ENCODE measurements at regions not wholly inside any gene's neighbourhood (a gene's known extent, or its start where the extent isn't known, plus 50 kb on each side); places are given as distances from the start of the nearest gene placed in this dataset.

DNA sequence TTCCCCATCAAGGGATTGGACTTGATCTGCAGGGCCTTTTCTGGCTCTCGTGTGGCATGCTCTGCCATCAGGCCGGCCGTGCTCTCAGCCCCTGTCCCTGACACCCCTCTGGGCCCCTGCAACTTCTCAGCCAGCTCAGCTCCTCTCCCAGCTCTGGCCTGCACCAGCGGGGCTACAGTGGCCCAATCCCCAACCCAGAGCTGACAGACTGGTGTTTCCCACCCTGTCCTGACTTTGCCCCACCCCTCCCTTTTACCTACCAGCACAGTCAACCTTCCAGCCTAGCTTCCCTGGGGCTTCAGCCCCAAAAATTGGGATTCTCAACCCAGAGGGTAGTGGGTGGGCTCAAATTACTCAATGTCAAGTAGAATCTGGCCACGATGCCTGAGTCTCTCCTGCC, 149.3 kb downstream of the SYF2 start:
- Histone ChIP-seq H3K36me3 (ENCODE audit: control insufficient read depth in 2 of 2, insufficient read depth in 2 of 2, low read length in 2 of 2) (no peaks in the 10 kb centered on the region), H3K9me3 (ENCODE audit: control insufficient read depth in 2 of 2, low read length in 2 of 2) (no peaks in the 10 kb centered on the region), H3K4me3 (ENCODE audit: low read length in 2 of 2) (no peak overlapping the region), H3K4me1 (ENCODE audit: control insufficient read depth in 2 of 2, insufficient read depth in 2 of 2, low read length in 2 of 2) (no peaks in the 10 kb centered on the region), H3K9ac (ENCODE audit: low read depth in 1 of 2, low read length in 2 of 2) (no peak overlapping the region), H3K27ac (ENCODE audit: low read depth in 2 of 2, low read length in 2 of 2) (no peak overlapping the region), H3K27me3 (ENCODE audit: control insufficient read depth in 2 of 2, insufficient read depth in 2 of 2, low read length in 2 of 2) (no peaks in the 10 kb centered on the region)

DNA sequence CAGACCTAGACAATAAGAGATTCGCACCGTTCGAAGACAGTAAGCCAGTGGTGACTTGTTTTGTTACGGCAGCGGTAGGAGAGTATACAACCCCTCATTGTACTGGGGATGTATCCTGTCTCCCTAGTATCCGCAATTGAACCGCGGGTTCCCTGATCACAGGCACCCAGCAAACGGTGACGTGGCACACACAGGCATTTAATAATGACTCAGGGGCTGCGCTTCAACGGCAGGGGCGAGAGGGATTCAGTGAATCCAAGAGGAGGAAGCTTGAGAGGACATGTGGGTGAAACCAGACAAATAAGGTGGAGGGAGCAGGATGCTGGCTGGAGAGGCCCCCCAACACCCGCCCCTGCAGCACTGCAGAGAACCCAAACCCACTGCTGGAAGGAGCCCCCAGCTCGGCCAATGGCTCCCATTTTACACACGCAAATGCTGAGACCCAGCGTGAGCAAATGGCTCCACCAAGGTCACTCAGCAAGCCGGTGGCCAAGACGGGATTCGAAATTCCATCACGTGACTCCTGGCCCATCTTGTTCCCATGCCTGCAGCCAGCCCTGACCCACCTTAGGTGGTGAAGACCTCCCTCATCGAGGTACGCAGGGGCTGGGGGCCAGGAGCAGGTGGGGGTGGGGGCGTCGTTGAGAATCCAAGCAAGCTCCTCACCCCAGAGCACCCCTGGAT, 149.9 kb downstream of the SYF2 start:
- Histone ChIP-seq H3K9me3 (ENCODE audit: control insufficient read depth in 2 of 2, low read length in 2 of 2) (no peaks in the 10 kb centered on the region), H3K27ac (ENCODE audit: low read depth in 2 of 2, low read length in 2 of 2) (no peak overlapping the region), H3K9ac (ENCODE audit: low read depth in 1 of 2, low read length in 2 of 2) (no peak overlapping the region), H3K36me3 (ENCODE audit: control insufficient read depth in 2 of 2, insufficient read depth in 2 of 2, low read length in 2 of 2) (no peaks in the 10 kb centered on the region), H3K4me1 (ENCODE audit: control insufficient read depth in 2 of 2, insufficient read depth in 2 of 2, low read length in 2 of 2) (no peaks in the 10 kb centered on the region), H3K4me3 (ENCODE audit: low read length in 2 of 2) (no peak overlapping the region), H3K27me3 (ENCODE audit: control insufficient read depth in 2 of 2, insufficient read depth in 2 of 2, low read length in 2 of 2) (no peaks in the 10 kb centered on the region)

DNA sequence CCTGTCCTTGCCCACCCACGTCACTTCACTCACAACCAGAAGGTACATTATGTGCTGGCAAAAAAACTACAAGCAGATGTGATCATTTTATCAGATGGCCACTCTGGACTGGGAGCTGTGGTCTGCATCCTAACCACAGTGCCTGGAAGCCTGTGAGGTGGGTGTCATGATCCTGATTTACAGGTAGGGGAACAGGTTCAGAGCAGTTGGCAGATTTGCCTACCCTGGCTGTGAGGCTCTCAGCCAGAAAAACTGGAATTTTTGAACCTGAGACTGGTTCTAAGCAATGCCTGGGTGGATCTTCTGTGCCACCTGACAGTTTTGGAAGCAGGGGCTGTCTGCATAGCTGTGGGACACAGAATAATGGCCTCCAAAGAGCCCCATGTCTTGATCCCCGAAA, 150.8 kb downstream of the SYF2 start:
- H3K4me3 ChIP-seq (ENCODE audit: low read length in 2 of 2): no peak overlapping the region
- H3K27me3 ChIP-seq (ENCODE audit: control insufficient read depth in 2 of 2, insufficient read depth in 2 of 2, low read length in 2 of 2): no peaks in the 10 kb centered on the region
- no peaks in the 10 kb centered on the region for H3K9me3 ChIP-seq (ENCODE audit: control insufficient read depth in 2 of 2, low read length in 2 of 2)
- no peak overlapping the region for H3K9ac ChIP-seq (ENCODE audit: low read depth in 1 of 2, low read length in 2 of 2)
- H3K4me1 ChIP-seq (ENCODE audit: control insufficient read depth in 2 of 2, insufficient read depth in 2 of 2, low read length in 2 of 2): no peaks in the 10 kb centered on the region
- H3K27ac ChIP-seq (ENCODE audit: low read depth in 2 of 2, low read length in 2 of 2): no peak overlapping the region
- H3K36me3 ChIP-seq (ENCODE audit: control insufficient read depth in 2 of 2, insufficient read depth in 2 of 2, low read length in 2 of 2): no peaks in the 10 kb centered on the region

DNA sequence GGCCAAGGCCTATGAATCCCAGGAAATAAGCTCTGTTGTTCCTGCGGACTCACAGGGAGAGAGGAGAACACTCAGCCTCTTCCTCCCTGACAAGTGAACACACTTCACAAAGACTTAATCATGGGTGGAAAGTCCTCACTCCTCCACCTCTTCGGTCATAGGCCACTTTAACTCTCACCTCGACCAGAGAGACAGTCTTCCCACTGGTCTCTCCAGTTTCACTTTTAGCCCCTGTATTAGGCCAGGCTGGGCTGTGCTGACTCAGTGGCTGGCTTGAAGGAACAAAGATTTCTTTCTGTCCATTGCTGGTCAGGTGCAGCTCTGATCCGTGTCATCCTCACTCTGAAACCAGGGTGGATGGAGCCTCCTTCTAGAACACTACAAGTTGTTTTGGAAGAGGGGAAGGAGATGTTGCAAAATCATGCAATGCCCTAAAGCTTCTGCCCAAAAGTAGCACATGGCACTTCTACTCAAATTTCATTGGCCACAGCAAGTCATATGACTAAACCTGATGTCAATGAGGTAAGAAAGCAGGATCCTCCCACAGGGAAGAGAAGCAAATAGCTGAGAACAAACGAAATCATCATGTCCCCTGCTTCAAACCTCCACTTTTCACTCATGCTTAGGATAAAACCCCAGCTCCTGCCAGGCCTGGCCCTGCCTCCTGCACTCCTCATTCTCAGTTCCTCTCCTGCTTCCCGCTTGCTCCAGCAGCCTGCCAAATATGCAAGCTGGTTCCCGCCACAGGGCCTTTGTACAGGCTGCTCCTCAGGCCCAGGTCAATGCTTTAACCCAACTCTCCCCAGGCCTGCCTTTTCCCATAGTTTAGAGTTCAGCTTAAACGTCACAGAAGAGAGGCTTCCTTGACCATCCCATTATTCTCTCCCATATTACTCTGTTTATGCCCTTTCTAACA, 150.5 kb upstream of the RUNX3 start:
- H3K27ac ChIP-seq (ENCODE audit: low read depth in 2 of 2, low read length in 2 of 2): no peak overlapping the region

DNA sequence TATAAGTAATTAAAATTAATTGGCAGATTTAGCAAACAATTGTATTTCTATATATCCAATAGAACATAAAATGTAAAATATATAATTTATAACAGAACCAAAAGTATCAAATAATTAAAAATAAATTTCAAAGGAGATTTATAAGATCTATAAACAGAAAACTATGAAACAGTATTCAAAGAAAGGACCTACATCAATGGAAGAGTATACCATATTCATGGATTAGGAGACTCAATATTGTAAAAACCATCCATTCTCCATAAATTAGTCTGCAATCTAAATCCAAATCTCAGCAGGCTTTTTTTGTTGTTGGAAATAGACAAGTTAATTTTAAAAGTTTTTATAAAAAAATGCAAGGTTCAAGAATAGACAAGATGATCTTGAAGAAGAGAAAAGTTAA, 149.0 kb upstream of the RUNX3 start:
- Histone ChIP-seq H3K27me3 (ENCODE audit: control insufficient read depth in 2 of 2, insufficient read depth in 2 of 2, low read length in 2 of 2) (no peaks in the 10 kb centered on the region), H3K9ac (ENCODE audit: low read depth in 1 of 2, low read length in 2 of 2) (no peak overlapping the region), H3K27ac (ENCODE audit: low read depth in 2 of 2, low read length in 2 of 2) (no peak overlapping the region), H3K36me3 (ENCODE audit: control insufficient read depth in 2 of 2, insufficient read depth in 2 of 2, low read length in 2 of 2) (no peaks in the 10 kb centered on the region), H3K9me3 (ENCODE audit: control insufficient read depth in 2 of 2, low read length in 2 of 2) (no peaks in the 10 kb centered on the region), H3K4me1 (ENCODE audit: control insufficient read depth in 2 of 2, insufficient read depth in 2 of 2, low read length in 2 of 2) (no peaks in the 10 kb centered on the region), H3K4me3 (ENCODE audit: low read length in 2 of 2) (no peak overlapping the region)

More for the DNA sequence above, 150.5 kb upstream of the RUNX3 start:
- H3K4me1 ChIP-seq (ENCODE audit: control insufficient read depth in 2 of 2, insufficient read depth in 2 of 2, low read length in 2 of 2): no peaks in the 10 kb centered on the region
- no peak overlapping the region for H3K9ac ChIP-seq (ENCODE audit: low read depth in 1 of 2, low read length in 2 of 2)
- no peaks in the 10 kb centered on the region for H3K27me3 ChIP-seq (ENCODE audit: control insufficient read depth in 2 of 2, insufficient read depth in 2 of 2, low read length in 2 of 2)
- H3K4me3 ChIP-seq (ENCODE audit: low read length in 2 of 2): no peak overlapping the region
- no peaks in the 10 kb centered on the region for H3K9me3 ChIP-seq (ENCODE audit: control insufficient read depth in 2 of 2, low read length in 2 of 2)
- H3K36me3 ChIP-seq (ENCODE audit: control insufficient read depth in 2 of 2, insufficient read depth in 2 of 2, low read length in 2 of 2): no peaks in the 10 kb centered on the region

DNA sequence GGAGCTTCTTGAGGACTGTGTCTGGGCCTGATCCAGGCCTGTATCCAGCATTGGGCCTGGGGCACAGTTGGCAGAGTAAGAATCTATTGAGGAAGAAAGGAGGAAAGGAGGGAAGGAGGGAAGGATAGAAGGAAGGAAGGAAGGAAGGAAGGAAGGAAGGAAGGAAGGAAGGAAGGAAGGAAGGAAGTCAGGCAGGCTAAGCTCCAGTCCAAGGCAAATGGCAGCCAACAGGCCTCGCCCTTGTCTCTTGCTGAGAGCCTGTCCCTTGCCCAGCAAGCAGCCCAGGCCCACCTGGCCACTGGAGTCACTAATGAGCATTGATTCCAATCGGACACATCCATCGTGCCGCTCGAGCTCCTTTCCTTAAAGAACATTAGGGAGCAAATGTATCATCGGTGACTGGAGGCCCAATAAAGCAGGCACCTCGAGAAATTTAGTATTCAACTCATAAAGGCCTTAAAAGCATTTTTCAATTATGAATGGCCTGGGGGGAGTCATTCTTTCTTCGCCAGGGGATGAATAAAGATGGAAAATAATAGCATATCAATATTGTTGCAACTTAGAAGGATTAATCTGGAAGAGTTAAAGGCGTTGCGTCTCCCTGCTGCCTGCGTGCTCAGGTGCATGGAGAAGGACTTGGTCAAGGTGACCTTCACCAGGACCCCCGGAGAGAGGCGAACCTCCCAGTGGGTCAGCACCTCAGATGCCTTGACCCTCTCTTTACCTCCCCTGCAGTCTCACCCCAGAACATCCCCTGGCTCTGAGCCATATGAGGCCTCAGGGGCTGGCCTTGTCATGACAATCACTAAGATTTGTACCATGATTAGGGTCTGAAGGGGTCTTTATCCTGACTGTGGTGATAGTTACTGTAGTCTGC, 144.5 kb upstream of the RUNX3 start:
- Histone ChIP-seq H3K27ac (ENCODE audit: low read depth in 2 of 2, low read length in 2 of 2) (no peak overlapping the region), H3K4me1 (ENCODE audit: control insufficient read depth in 2 of 2, insufficient read depth in 2 of 2, low read length in 2 of 2) (no peaks in the 10 kb centered on the region), H3K36me3 (ENCODE audit: control insufficient read depth in 2 of 2, insufficient read depth in 2 of 2, low read length in 2 of 2) (no peaks in the 10 kb centered on the region), H3K27me3 (ENCODE audit: control insufficient read depth in 2 of 2, insufficient read depth in 2 of 2, low read length in 2 of 2) (no peaks in the 10 kb centered on the region), H3K9me3 (ENCODE audit: control insufficient read depth in 2 of 2, low read length in 2 of 2) (no peaks in the 10 kb centered on the region), H3K9ac (ENCODE audit: low read depth in 1 of 2, low read length in 2 of 2) (no peak overlapping the region), H3K4me3 (ENCODE audit: low read length in 2 of 2) (no peak overlapping the region)

DNA sequence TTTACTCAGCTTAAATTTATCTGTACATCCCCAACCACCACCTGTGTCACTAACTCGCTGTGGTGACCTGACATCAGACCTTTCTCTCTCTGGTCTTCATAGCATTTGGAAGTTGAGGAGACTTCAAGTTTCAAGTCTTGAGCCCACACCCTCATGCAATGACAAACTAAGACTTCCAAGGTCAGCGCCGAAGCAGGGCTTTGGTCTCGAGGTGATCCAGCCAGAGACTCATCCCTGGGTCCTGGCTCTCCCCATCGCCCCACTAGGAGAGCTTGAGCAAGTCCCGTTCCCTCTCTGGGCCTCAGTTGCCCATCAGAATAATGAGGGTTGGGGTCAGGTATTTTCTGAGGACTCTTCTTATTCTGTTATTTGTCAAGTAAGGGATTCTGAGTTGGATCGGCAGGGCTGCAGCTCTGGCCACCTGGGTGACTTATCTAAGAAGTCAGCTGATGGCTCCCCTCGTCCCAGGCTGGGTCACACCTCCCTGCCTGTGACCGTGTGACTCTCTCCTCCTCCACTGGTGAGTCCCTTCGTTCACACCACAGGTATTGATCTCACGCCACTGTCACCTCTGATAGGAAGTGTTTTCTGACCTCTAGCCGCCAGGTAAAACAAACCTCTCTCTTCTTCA, 143.7 kb upstream of the RUNX3 start:
- H3K4me3 ChIP-seq (ENCODE audit: low read length in 2 of 2): no peak overlapping the region
- no peak overlapping the region for H3K27ac ChIP-seq (ENCODE audit: low read depth in 2 of 2, low read length in 2 of 2)
- no peaks in the 10 kb centered on the region for H3K4me1 ChIP-seq (ENCODE audit: control insufficient read depth in 2 of 2, insufficient read depth in 2 of 2, low read length in 2 of 2)
- H3K9ac ChIP-seq (ENCODE audit: low read depth in 1 of 2, low read length in 2 of 2): no peak overlapping the region
- no peaks in the 10 kb centered on the region for H3K36me3 ChIP-seq (ENCODE audit: control insufficient read depth in 2 of 2, insufficient read depth in 2 of 2, low read length in 2 of 2)
- H3K9me3 ChIP-seq (ENCODE audit: control insufficient read depth in 2 of 2, low read length in 2 of 2): no peaks in the 10 kb centered on the region
- no peaks in the 10 kb centered on the region for H3K27me3 ChIP-seq (ENCODE audit: control insufficient read depth in 2 of 2, insufficient read depth in 2 of 2, low read length in 2 of 2)

DNA sequence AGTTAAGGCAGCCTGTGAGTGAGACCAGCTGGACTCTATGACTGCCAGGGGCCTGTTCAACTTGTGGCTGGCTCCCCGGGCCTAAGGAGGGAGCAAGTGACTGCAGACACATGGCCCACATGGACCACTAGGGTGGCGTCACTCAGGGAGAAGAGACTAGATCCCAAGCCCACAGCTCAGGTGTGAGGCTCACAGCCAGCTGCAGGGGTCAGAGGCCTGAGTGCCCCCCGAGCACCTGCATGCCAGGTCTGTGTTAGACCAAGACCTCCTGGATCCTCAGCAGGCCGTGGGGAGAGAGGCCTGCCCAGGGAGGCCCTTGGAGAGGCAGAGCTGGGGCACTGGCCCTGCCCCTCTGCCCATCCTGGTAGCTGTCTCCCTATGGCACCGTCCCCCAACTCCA, 142.4 kb upstream of the RUNX3 start:
- no peaks in the 10 kb centered on the region for H3K36me3 ChIP-seq (ENCODE audit: control insufficient read depth in 2 of 2, insufficient read depth in 2 of 2, low read length in 2 of 2)
- no peak overlapping the region for H3K9ac ChIP-seq (ENCODE audit: low read depth in 1 of 2, low read length in 2 of 2)
- no peaks in the 10 kb centered on the region for H3K4me1 ChIP-seq (ENCODE audit: control insufficient read depth in 2 of 2, insufficient read depth in 2 of 2, low read length in 2 of 2)
- no peaks in the 10 kb centered on the region for H3K9me3 ChIP-seq (ENCODE audit: control insufficient read depth in 2 of 2, low read length in 2 of 2)
- H3K27me3 ChIP-seq (ENCODE audit: control insufficient read depth in 2 of 2, insufficient read depth in 2 of 2, low read length in 2 of 2): no peaks in the 10 kb centered on the region
- H3K27ac ChIP-seq (ENCODE audit: low read depth in 2 of 2, low read length in 2 of 2): no peak overlapping the region
- H3K4me3 ChIP-seq (ENCODE audit: low read length in 2 of 2): no peak overlapping the region

DNA sequence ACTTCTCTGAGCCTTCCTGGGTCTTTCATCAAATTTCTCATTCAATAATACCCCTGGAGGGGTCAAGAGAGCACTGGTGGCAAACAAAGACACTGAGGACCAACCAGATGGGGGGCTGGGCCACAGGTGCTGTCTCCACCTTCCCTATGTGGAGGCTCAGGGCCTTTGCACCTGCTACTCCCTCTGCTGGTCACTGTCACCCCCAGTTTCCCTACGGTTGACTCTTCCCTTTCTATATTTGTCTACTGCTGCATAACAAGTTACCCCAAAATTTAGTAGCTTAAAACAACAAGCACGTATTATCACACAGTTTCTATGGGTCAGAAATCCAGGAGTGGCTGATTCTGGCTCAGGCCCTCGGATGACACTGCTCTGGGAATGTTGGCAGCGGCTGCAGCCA, 138.8 kb upstream of the RUNX3 start:
- Histone ChIP-seq H3K36me3 (ENCODE audit: control insufficient read depth in 2 of 2, insufficient read depth in 2 of 2, low read length in 2 of 2) (no peaks in the 10 kb centered on the region), H3K27ac (ENCODE audit: low read depth in 2 of 2, low read length in 2 of 2) (no peak overlapping the region), H3K4me1 (ENCODE audit: control insufficient read depth in 2 of 2, insufficient read depth in 2 of 2, low read length in 2 of 2) (peaks cover 2% of the 10 kb centered on the region in 2 donors), H3K4me3 (ENCODE audit: low read length in 2 of 2) (no peak overlapping the region), H3K9ac (ENCODE audit: low read depth in 1 of 2, low read length in 2 of 2) (no peak overlapping the region), H3K9me3 (ENCODE audit: control insufficient read depth in 2 of 2, low read length in 2 of 2) (no peaks in the 10 kb centered on the region), H3K27me3 (ENCODE audit: control insufficient read depth in 2 of 2, insufficient read depth in 2 of 2, low read length in 2 of 2) (no peaks in the 10 kb centered on the region)
